Stomach (tissue), 8 donors: ENCODE measurements at regions not wholly inside any gene's neighbourhood (a gene's known extent, or its start where the extent isn't known, plus 50 kb on each side); places are given as distances from the start of the nearest gene placed in this dataset.

Source experiments
- DNase-seq, 2 donors: peaks; one replicate each; pipeline versions ENCODE4 v3.0.0 to v3.0.0-alpha.2; 2013 to 2019
- H3K27ac ChIP-seq, 5 donors: fragments of 200-600 bp in 4 of 5; sonication (generic) in 4 of 5; one replicate each; pipeline ENCODE4 v1.5.1; 2013 to 2019; ENCODE audit warnings: mild to moderate bottlenecking in 1 of 5, moderate library complexity in 1 of 5
- H3K27me3 ChIP-seq, 3 donors: fragments of 200-600 bp; sonication (generic); one replicate each; pipeline ENCODE4 v1.5.1; 2017 to 2019; ENCODE audit warnings: mixed run types in 1 of 3
- H3K36me3 ChIP-seq, 4 donors: fragments of 200-600 bp; sonication (generic); 1 replicate in 3 of 4; 2 replicates in 1 of 4; pipeline ENCODE4 v1.5.1; 2016 to 2019
- H3K4me1 ChIP-seq, 4 donors: fragments of 200-600 bp; sonication (generic); one replicate each; pipeline ENCODE4 v1.5.1; 2016 to 2019
- H3K4me3 ChIP-seq, 4 donors: fragments of 200-600 bp; sonication (generic) in 3 of 4; one replicate each; pipeline ENCODE4 v1.5.1; 2016 to 2019; ENCODE audit warnings: mild to moderate bottlenecking in 1 of 4
- H3K9me3 ChIP-seq, 4 donors: fragments of 200-600 bp; sonication (generic); one replicate each; pipeline ENCODE4 v1.5.1; 2016 to 2019
- CTCF ChIP-seq, 7 experiments: fragments of 450-650 bp in 4 of 7; fragments of 200-600 bp in 3 of 7; sonication (generic) in 3 of 7; IDR thresholded peaks; one replicate each; pipeline ENCODE4 v1.5.1; 2016 to 2019; ENCODE audit warnings: antibody characterized with exemption in 7 of 7, control low read depth in 2 of 7, mild to moderate bottlenecking in 1 of 7
- EP300 ChIP-seq: sonication (generic); formaldehyde crosslinking; IDR thresholded peaks from one replicate; pipeline ENCODE4 v1.6.1; 2017; ENCODE audit warnings: antibody characterized with exemption
- POLR2A ChIP-seq, 4 donors: fragments of 450-650 bp; IDR thresholded peaks; one replicate each; pipeline ENCODE4 v1.6.1; 2016; ENCODE audit warnings: antibody characterized with exemption in 4 of 4, control low read depth in 2 of 4, mild to moderate bottlenecking in 1 of 4, moderate library complexity in 1 of 4
- POLR2AphosphoS5 ChIP-seq, 3 donors: sonication (generic); formaldehyde crosslinking; IDR thresholded peaks; one replicate each; pipeline ENCODE4 v1.6.1; 2016; ENCODE audit warnings: antibody characterized with exemption in 3 of 3
- WGBS, 5 donors: extraction: QIAGEN DNeasy Blood & Tissue Kit in 3 of 5; methylation state at CpG; one replicate each; pipeline versions ENCODE4 v1.1.5 to v1.1.7; 2013 to 2018; 5-methylcytosine and 5-hydroxymethylcytosine counted together
- intact Hi-C: fragments of 100-400 bp; cut with DNase I; formaldehyde crosslinking; loops from one replicate; pipeline ENCODE4 v1.15.1; 2023; ENCODE audit warnings: low total_unique reads
- donor health status: healthy with polysubstance abuse.
- donor health status: Bipolar disorder and iron deficiency.
- donor health status: healthy.

- peaks cover 3 to 11% (median 6%) of the 10 kb centered on the region in 4 donors for H3K4me1 ChIP-seq
- no peaks in the 10 kb centered on the region for H3K27me3 ChIP-seq
- H3K9me3 ChIP-seq: no peaks in the 10 kb centered on the region
- DNase-seq: no peak
- 84 to 90% (median 85%) methylated on average over 4 of the region's 4 CpGs for WGBS, 5 donors
- H3K4me3 ChIP-seq: no peak overlapping the region
- H3K27ac ChIP-seq: peak overlapping the region in 4 of 5 donors; percentile 54 to 83 (median 68)
- H3K36me3 ChIP-seq: no peaks in the 10 kb centered on the region
- intact Hi-C loops: no loop called here
- TF ChIP-seq POLR2A (IDR thresholded peaks at IDR 0.05) (no peak), CTCF (IDR thresholded peaks at IDR 0.05) (no peak), EP300 (no peak), POLR2AphosphoS5 (IDR thresholded peaks at IDR 0.05) (no peak)
Measured at GRCh38 chr21:39104911-39105310, 78.3 kb downstream of the PSMG1 start.

GRCh38 chr21:39103689-39104088 lies 79.6 kb downstream of the PSMG1 start:
- WGBS, 5 donors: 60 to 78% (median 69%) methylated on average over 4 of the region's 4 CpGs
- no peak for DNase-seq
- intact Hi-C loops: no loop called here

GRCh38 chr21:39099859-39100258 lies 83.4 kb downstream of the PSMG1 start:
- Histone ChIP-seq H3K36me3 (no peaks in the 10 kb centered on the region), H3K27me3 (no peaks in the 10 kb centered on the region), H3K4me1 (peaks cover under 1 to 20% (median 5%) of the 10 kb centered on the region in 4 donors), H3K9me3 (no peaks in the 10 kb centered on the region), H3K4me3 (no peak overlapping the region), H3K27ac (no peak overlapping the region)
- intact Hi-C loops: no loop called here
- 88 to 98% (median 94%) methylated on average over 4 of the region's 4 CpGs for WGBS, 5 donors
- TF ChIP-seq EP300 (no peak), CTCF (IDR thresholded peaks at IDR 0.05) (no peak), POLR2A (IDR thresholded peaks at IDR 0.05) (no peak), POLR2AphosphoS5 (IDR thresholded peaks at IDR 0.05) (no peak)
- DNase-seq: no peak

More at GRCh38 chr21:39103689-39104088, 79.6 kb downstream of the PSMG1 start:
- no peaks in the 10 kb centered on the region for H3K27me3 ChIP-seq
- no peak overlapping the region for H3K4me3 ChIP-seq
- H3K4me1 ChIP-seq: peaks cover 3 to 11% (median 6%) of the 10 kb centered on the region in 4 donors
- H3K27ac ChIP-seq: peak overlapping the region in 4 of 5 donors; percentile 61 to 83 (median 73)
- H3K36me3 ChIP-seq: no peaks in the 10 kb centered on the region
- H3K9me3 ChIP-seq: no peaks in the 10 kb centered on the region
- TF ChIP-seq POLR2AphosphoS5 (IDR thresholded peaks at IDR 0.05) (no peak), CTCF (IDR thresholded peaks at IDR 0.05) (no peak), EP300 (no peak)

- TF ChIP-seq POLR2AphosphoS5 (IDR thresholded peaks at IDR 0.05) (no peak), CTCF (IDR thresholded peaks at IDR 0.05) (no peak), POLR2A (IDR thresholded peaks at IDR 0.05) (no peak), EP300 (no peak)
- no peaks in the 10 kb centered on the region for H3K27me3 ChIP-seq
- H3K27ac ChIP-seq: no peak overlapping the region
- H3K36me3 ChIP-seq: no peaks in the 10 kb centered on the region
- WGBS, 5 donors: 70 to 78% (median 73%) methylated on average over 3 of the region's 3 CpGs
- DNase-seq: no peak
- no peaks in the 10 kb centered on the region for H3K9me3 ChIP-seq
- H3K4me3 ChIP-seq: no peak overlapping the region
- intact Hi-C loops: no loop called here
- peaks cover 0 to 18% (median 3%) of the 10 kb centered on the region in 4 donors for H3K4me1 ChIP-seq
Measured at GRCh38 chr21:39098696-39099200, 84.5 kb downstream of the PSMG1 start.
